ENCODE measurements at regions not wholly inside any gene's neighbourhood (a gene's known extent, or its start where the extent isn't known, plus 50 kb on each side); places are given as distances from the start of the nearest gene placed in this dataset.

DNA sequence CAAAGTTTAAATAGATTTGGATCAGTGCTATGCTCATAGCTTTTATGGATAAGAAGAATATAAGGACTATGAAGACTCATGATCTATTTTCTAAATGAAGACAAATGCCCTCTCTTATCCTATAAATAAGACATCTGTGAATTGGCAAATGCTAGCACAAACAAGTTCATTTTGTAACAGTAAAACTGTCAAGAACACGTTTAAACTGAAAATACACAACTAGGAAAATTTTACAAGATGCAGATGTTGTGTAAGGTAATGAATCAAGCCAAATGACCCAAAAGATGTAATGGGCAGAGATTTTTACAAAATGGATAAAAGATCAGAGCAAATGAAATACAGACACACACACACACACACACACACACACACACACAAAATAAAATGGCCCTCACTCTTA, 180.5 kb downstream of the MOXD1 start:
- no peak overlapping the region for H2AFZ ChIP-seq (replicated peaks)
- DNase-seq (ENCODE audit: low spot score), result no peak
- Mint-ChIP-seq H3K9me3 (peaks cover 9% of the 10 kb centered on the region), H3K27me3 (ENCODE audit: insufficient read depth, low read depth) (no peaks in the 10 kb centered on the region), H3K27ac (no peak overlapping the region), H3K4me3 (no peak overlapping the region), H3K36me3 (peaks cover 2% of the 10 kb centered on the region), H3K4me1 (no peaks in the 10 kb centered on the region)
- H3K36me3 ChIP-seq, result no peaks in the 10 kb centered on the region
- no peaks in the 10 kb centered on the region for H4K20me1 ChIP-seq (ENCODE audit: low read depth)
- H3K9ac ChIP-seq, result no peak overlapping the region
- no peak overlapping the region for H3K4me2 ChIP-seq
- H3K27ac ChIP-seq, result no peak overlapping the region
- TF ChIP-seq EZH2 (IDR thresholded peaks at IDR 0.05) (no peak), CTCF (IDR thresholded peaks at IDR 0.05) (no peak)
- no peaks in the 10 kb centered on the region for H3K9me3 ChIP-seq (ENCODE audit: low read depth)
- H3K4me1 ChIP-seq, result no peaks in the 10 kb centered on the region
- H3K27me3 ChIP-seq, result no peaks in the 10 kb centered on the region
- no peaks in the 10 kb centered on the region for H3F3A ChIP-seq (ENCODE audit: low read depth)
- H3K4me3 ChIP-seq, result no peak overlapping the region
- H3K79me2 ChIP-seq (ENCODE audit: low read depth), result no peaks in the 10 kb centered on the region

- Histone ChIP-seq H3K27ac (no peak overlapping the region), H3K79me2 (ENCODE audit: low read depth) (no peaks in the 10 kb centered on the region), H3F3A (ENCODE audit: low read depth) (no peaks in the 10 kb centered on the region), H4K20me1 (ENCODE audit: low read depth) (no peaks in the 10 kb centered on the region), H3K4me3 (no peak overlapping the region), H3K27me3 (no peaks in the 10 kb centered on the region), H3K4me1 (no peaks in the 10 kb centered on the region), H3K4me2 (no peak overlapping the region), H2AFZ (replicated peaks) (no peak overlapping the region), H3K36me3 (no peaks in the 10 kb centered on the region), H3K9ac (no peak overlapping the region), H3K9me3 (ENCODE audit: low read depth) (no peaks in the 10 kb centered on the region)
- H3K27ac Mint-ChIP-seq, result no peak overlapping the region
- DNase-seq (ENCODE audit: low spot score), result no peak
- H3K9me3 Mint-ChIP-seq, result peaks cover 5% of the 10 kb centered on the region
- TF ChIP-seq EZH2phosphoT487 (IDR thresholded peaks at IDR 0.05) (no peak), EZH2 (IDR thresholded peaks at IDR 0.05) (no peak), CTCF (IDR thresholded peaks at IDR 0.05) (no peak)
- H3K27me3 Mint-ChIP-seq (ENCODE audit: insufficient read depth, low read depth), result no peaks in the 10 kb centered on the region
- no peak overlapping the region for H3K4me3 Mint-ChIP-seq
- no peaks in the 10 kb centered on the region for H3K4me1 Mint-ChIP-seq
- peaks cover 2% of the 10 kb centered on the region for H3K36me3 Mint-ChIP-seq
Observed at GRCh38 chr6:132219901-132220300, 181.4 kb downstream of the MOXD1 start.

- Histone ChIP-seq H3F3A (ENCODE audit: low read depth) (no peaks in the 10 kb centered on the region), H3K4me2 (no peak overlapping the region), H3K4me1 (no peaks in the 10 kb centered on the region), H4K20me1 (ENCODE audit: low read depth) (no peaks in the 10 kb centered on the region), H2AFZ (replicated peaks) (no peak overlapping the region), H3K9ac (no peak overlapping the region), H3K4me3 (no peak overlapping the region), H3K9me3 (ENCODE audit: low read depth) (no peaks in the 10 kb centered on the region), H3K79me2 (ENCODE audit: low read depth) (no peaks in the 10 kb centered on the region), H3K27me3 (no peaks in the 10 kb centered on the region), H3K36me3 (no peaks in the 10 kb centered on the region), H3K27ac (no peak overlapping the region)
- H3K27me3 Mint-ChIP-seq (ENCODE audit: insufficient read depth, low read depth), result no peaks in the 10 kb centered on the region
- TF ChIP-seq EZH2phosphoT487 (IDR thresholded peaks at IDR 0.05) (no peak), CTCF (IDR thresholded peaks at IDR 0.05) (peak; percentile 53)
- no peak overlapping the region for H3K27ac Mint-ChIP-seq
- H3K4me3 Mint-ChIP-seq, result no peak overlapping the region
- H3K36me3 Mint-ChIP-seq, result no peaks in the 10 kb centered on the region
- H3K4me1 Mint-ChIP-seq, result no peaks in the 10 kb centered on the region
- no peak for DNase-seq (ENCODE audit: low spot score)
- no peaks in the 10 kb centered on the region for H3K9me3 Mint-ChIP-seq
Observed at GRCh38 chr6:132218059-132218696, 183.1 kb downstream of the MOXD1 start.

All from neural progenitor cell (in vitro differentiated cells).